GM12878 (cell line): ENCODE measurements at regions not wholly inside any gene's neighbourhood (a gene's known extent, or its start where the extent isn't known, plus 50 kb on each side); places are given as distances from the start of the nearest gene placed in this dataset.

Source experiments
- ATAC-seq: fragments of 200-7000 bp; cut with Tn5 transposase; 3 replicates; pipeline ENCODE4 v1.9.1; 2020; ENCODE audit warnings: mild to moderate bottlenecking, moderate library complexity
- BruUV-seq: library from RNA; stranded (reverse); fragments of 400-500 nt; replicated peaks from 2 replicates; lab custom pipeline; 2021; lab: Mats Ljungman, UMichigan
- CTCF ChIA-PET: fragments of 300-600 bp; sonication (Branson Sonifier 250); formaldehyde crosslinking; extraction: SDS; loops from one replicate; lab custom pipeline; 2021; ENCODE audit warnings: inconsistent platforms; lab: Yijun Ruan, JAX
- POLR2A ChIA-PET: fragments of 350-600 bp; formaldehyde crosslinking; extraction: SDS; loops from one replicate; lab custom pipeline; 2021; ENCODE audit warnings: inconsistent platforms; lab: Charles Lee
- RAD21 ChIA-PET: fragments of 300-600 bp; sonication (Branson Sonifier 250); formaldehyde crosslinking; loops from one replicate; lab custom pipeline; 2023; ENCODE audit warnings: antibody characterized with exemption; ENCODE audit not compliant: unreplicated experiment; lab: Charles Lee
- SMC1A ChIA-PET: fragments of 300-600 bp; sonication (Branson Sonifier 250); formaldehyde crosslinking; loops from one replicate; lab custom pipeline; 2023; ENCODE audit not compliant: unreplicated experiment, uncharacterized antibody; lab: Charles Lee
- DNase-seq: peaks from one replicate; pipeline ENCODE4 v3.0.0-alpha.2; 2011; ENCODE audit warnings: low read depth, low spot score
- FAIRE-seq: peaks from 3 replicates; lab custom pipeline; 2011; peaks lifted over from hg19 to GRCh38; lab: Jason Lieb, UNC
- H2AFZ ChIP-seq: 2 replicates; pipeline ENCODE4 v1.6.0; 2011; ENCODE audit warnings: low read depth, low read length, control low read depth; ENCODE audit not compliant: control insufficient read depth
- H3K27ac ChIP-seq: 2 replicates; pipeline ENCODE4 v1.5.1; 2011; ENCODE audit warnings: control low read depth; ENCODE audit not compliant: control insufficient read depth, insufficient read depth
- H3K27me3 ChIP-seq, 2 experiments: replicated peaks in 1 of 2; 2 replicates each; pipeline versions ENCODE4 v1.6.0 to v1.6.1; 2011; ENCODE audit warnings: low read length in 1 of 2; ENCODE audit not compliant: control insufficient read depth in 2 of 2, insufficient read depth in 2 of 2
- H3K36me3 ChIP-seq, 2 experiments: 2 replicates each; pipeline ENCODE4 v1.5.1; 2011; ENCODE audit warnings: low read length in 1 of 2; ENCODE audit not compliant: control insufficient read depth in 2 of 2, insufficient read depth in 2 of 2
- H3K4me1 ChIP-seq: 2 replicates; pipeline ENCODE4 v1.6.1; 2011; ENCODE audit warnings: mild to moderate bottlenecking, low read length, moderate library complexity, mixed read lengths; ENCODE audit not compliant: control insufficient read depth, insufficient read depth
- H3K4me2 ChIP-seq: 2 replicates; pipeline ENCODE4 v1.6.0; 2011; ENCODE audit warnings: control low read depth; ENCODE audit not compliant: control insufficient read depth, insufficient read depth
- H3K4me3 ChIP-seq: fragments of 200-600 bp; sonication (generic); 2 replicates; pipeline ENCODE4 v1.5.1; 2016
- H3K79me2 ChIP-seq: 2 replicates; pipeline ENCODE4 v1.6.0; 2011; ENCODE audit warnings: low read length; ENCODE audit not compliant: control insufficient read depth, insufficient read depth
- H3K9ac ChIP-seq: 2 replicates; pipeline ENCODE4 v1.8.0; 2011; ENCODE audit warnings: low read length, control low read depth, mixed read lengths; ENCODE audit not compliant: control insufficient read depth, insufficient read depth
- H3K9me3 ChIP-seq: replicated peaks from 3 replicates; pipeline ENCODE4 v1.5.1; 2011; ENCODE audit warnings: mild to moderate bottlenecking, low read length; ENCODE audit not compliant: control insufficient read depth, insufficient read depth
- H4K20me1 ChIP-seq: 2 replicates; pipeline ENCODE4 v1.6.0; 2011; ENCODE audit not compliant: control insufficient read depth, insufficient read depth
- EZH2 ChIP-seq: IDR thresholded peaks from 2 replicates; pipeline ENCODE4 v1.6.1; 2012; ENCODE audit warnings: low read depth, mild to moderate bottlenecking, control low read depth, inconsistent platforms, low read length, borderline replicate concordance; ENCODE audit not compliant: control insufficient read depth
- FOS ChIP-seq: IDR thresholded peaks from 3 replicates; pipeline ENCODE4 v1.6.1; 2011; ENCODE audit warnings: borderline replicate concordance; ENCODE audit not compliant: insufficient read length; ENCODE audit errors: extremely low read depth
- NR2C1 ChIP-seq: fragments of 450-650 bp; IDR thresholded peaks from 2 replicates; pipeline ENCODE4 v1.6.1; 2017; ENCODE audit warnings: antibody characterized with exemption, mild to moderate bottlenecking, moderate library complexity
- NR2C2 ChIP-seq: IDR thresholded peaks from 2 replicates; pipeline ENCODE4 v1.6.1; 2011; ENCODE audit warnings: borderline replicate concordance, low read depth; ENCODE audit not compliant: control insufficient read depth, insufficient read length
- POLR2AphosphoS2 ChIP-seq: IDR thresholded peaks from 2 replicates; pipeline ENCODE4 v1.6.1; 2011; ENCODE audit warnings: low read depth, mild to moderate bottlenecking, low read length, improper control_type of control experiment, moderate library complexity
- SREBF1 ChIP-seq: IDR thresholded peaks from 2 replicates; pipeline ENCODE4 v1.6.1; 2012; ENCODE audit warnings: mild to moderate bottlenecking, low read length
- SUZ12 ChIP-seq: fragments of 200-600 bp; sonication (generic); IDR thresholded peaks from one replicate; pipeline ENCODE4 v1.6.1; 2018; ENCODE audit warnings: antibody characterized with exemption, mild to moderate bottlenecking; ENCODE audit not compliant: unreplicated experiment
- TAF1 ChIP-seq: IDR thresholded peaks from 2 replicates; pipeline ENCODE4 v1.6.1; 2011; ENCODE audit warnings: mild to moderate bottlenecking, low read depth, low read length, borderline replicate concordance
- WGBS: methylation state at CpG from one replicate; pipeline ENCODE4 v1.1.6; 2016; ENCODE audit warnings: low lambda C conversion rate; ENCODE audit not compliant: insufficient replicate concordance, insufficient coverage; ENCODE audit errors: missing lambda C conversion rate; 5-methylcytosine and 5-hydroxymethylcytosine counted together
- in situ Hi-C: fragments of 300-500 bp; cut with MboI; formaldehyde crosslinking; loops from 9 replicates; pipeline ENCODE4 v1.14.3; 2018; ENCODE audit warnings: mixed read lengths
- intact Hi-C: fragments of 100-400 bp; cut with micrococcal nuclease; formaldehyde crosslinking; loops from one replicate; pipeline ENCODE4 v1.14.2; 2022; ENCODE audit not compliant: unreplicated experiment
- TF ChIP-seq, protein P1 (sequence below): fragments of 450-650 bp; formaldehyde crosslinking; IDR thresholded peaks from 2 replicates; pipeline ENCODE4 v1.5.0; 2022; ENCODE audit warnings: mild to moderate bottlenecking, missing genetic modification characterization
- TF ChIP-seq, protein P2 (sequence below): fragments of 450-650 bp; IDR thresholded peaks from 2 replicates; pipeline ENCODE4 v1.6.1; 2016; ENCODE audit warnings: mild to moderate bottlenecking
- TF ChIP-seq, protein P3 (sequence below): IDR thresholded peaks from 2 replicates; pipeline ENCODE4 v1.6.1; 2012; ENCODE audit warnings: low read depth, low read length, improper control_type of control experiment
- TF ChIP-seq, protein P4 (sequence below): fragments of 450-650 bp; IDR thresholded peaks from 2 replicates; pipeline ENCODE4 v1.6.1; 2017; ENCODE audit warnings: mild to moderate bottlenecking

DNA sequence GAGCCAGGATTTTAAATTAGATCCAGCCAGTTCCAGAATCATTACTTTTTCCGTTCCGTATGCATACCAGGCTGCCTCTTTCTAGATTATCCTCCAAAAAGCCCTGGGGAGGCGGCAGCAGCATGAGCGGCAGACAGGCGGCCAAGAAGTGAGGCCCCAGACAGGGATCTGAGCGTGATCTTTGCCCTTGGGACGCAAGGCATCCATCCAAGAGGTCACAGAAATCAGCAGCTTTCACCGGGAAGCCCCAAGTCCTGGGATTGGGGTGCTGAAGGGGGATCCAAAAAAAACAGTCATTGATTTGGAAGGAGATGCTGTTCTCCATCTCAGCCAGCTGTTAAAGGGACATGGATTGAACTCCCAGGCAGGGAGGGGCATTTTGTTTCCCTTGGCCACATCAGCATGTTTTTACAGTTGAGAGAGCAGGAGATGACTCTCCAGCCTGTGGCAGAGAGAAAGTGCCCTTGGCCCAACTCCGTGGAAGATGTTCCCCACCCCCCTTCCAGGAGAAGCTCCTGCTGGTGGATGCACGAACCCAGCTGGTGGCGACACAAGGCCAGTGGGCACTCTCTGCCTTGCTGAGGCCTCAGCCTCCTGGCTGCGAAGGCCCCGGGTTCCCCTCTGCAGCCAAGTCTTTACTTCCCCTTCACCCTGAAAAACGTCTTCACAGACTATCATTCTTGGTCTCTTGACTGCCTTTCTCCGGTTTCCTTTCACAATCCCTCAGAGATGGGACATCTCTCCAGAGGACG lies 265.6 kb downstream of the ANAPC1 start:
- H3K4me2 ChIP-seq: no peak overlapping the region
- no peak for FAIRE-seq

More for the DNA sequence above, 265.6 kb downstream of the ANAPC1 start:
- Histone ChIP-seq H2AFZ (no peak overlapping the region), H3K4me3 (no peak overlapping the region), H3K36me3 (no peaks in the 10 kb centered on the region), H3K4me1 (no peaks in the 10 kb centered on the region), H3K79me2 (no peaks in the 10 kb centered on the region), H3K9ac (no peak overlapping the region), H3K27ac (no peak overlapping the region), H3K9me3 (no peaks in the 10 kb centered on the region), H3K27me3 (peaks cover 0 to 1% of the 10 kb centered on the region in 2 experiments; a peak in 1 of 4 replicates), H4K20me1 (no peaks in the 10 kb centered on the region)
- ChIA-PET SMC1A (no interaction called here), CTCF (interaction anchor here (2.0 kb wide), 1 partner anchor 80 kb away, joined by 6 read pairs; no protein-coding TSS in a partner anchor), RAD21 (no interaction called here), POLR2A (no interaction called here)
- BruUV-seq: no TSS peak
- WGBS: 31% methylated on average over 16 of the region's 16 CpGs
- no peak for DNase-seq
- ATAC-seq: no peak
- intact Hi-C loops: no loop called here
- in situ Hi-C loops: no loop called here
- TF ChIP-seq, protein P1, sequence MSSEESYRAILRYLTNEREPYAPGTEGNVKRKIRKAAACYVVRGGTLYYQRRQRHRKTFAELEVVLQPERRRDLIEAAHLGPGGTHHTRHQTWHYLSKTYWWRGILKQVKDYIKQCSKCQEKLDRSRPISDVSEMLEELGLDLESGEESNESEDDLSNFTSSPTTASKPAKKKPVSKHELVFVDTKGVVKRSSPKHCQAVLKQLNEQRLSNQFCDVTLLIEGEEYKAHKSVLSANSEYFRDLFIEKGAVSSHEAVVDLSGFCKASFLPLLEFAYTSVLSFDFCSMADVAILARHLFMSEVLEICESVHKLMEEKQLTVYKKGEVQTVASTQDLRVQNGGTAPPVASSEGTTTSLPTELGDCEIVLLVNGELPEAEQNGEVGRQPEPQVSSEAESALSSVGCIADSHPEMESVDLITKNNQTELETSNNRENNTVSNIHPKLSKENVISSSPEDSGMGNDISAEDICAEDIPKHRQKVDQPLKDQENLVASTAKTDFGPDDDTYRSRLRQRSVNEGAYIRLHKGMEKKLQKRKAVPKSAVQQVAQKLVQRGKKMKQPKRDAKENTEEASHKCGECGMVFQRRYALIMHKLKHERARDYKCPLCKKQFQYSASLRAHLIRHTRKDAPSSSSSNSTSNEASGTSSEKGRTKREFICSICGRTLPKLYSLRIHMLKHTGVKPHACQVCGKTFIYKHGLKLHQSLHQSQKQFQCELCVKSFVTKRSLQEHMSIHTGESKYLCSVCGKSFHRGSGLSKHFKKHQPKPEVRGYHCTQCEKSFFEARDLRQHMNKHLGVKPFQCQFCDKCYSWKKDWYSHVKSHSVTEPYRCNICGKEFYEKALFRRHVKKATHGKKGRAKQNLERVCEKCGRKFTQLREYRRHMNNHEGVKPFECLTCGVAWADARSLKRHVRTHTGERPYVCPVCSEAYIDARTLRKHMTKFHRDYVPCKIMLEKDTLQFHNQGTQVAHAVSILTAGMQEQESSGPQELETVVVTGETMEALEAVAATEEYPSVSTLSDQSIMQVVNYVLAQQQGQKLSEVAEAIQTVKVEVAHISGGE (CRISPR knock-in tag): no peak
- TF ChIP-seq, protein P2, sequence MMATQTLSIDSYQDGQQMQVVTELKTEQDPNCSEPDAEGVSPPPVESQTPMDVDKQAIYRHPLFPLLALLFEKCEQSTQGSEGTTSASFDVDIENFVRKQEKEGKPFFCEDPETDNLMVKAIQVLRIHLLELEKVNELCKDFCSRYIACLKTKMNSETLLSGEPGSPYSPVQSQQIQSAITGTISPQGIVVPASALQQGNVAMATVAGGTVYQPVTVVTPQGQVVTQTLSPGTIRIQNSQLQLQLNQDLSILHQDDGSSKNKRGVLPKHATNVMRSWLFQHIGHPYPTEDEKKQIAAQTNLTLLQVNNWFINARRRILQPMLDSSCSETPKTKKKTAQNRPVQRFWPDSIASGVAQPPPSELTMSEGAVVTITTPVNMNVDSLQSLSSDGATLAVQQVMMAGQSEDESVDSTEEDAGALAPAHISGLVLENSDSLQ: no peak
- no peak for TF ChIP-seq FOS
- TF ChIP-seq EZH2: no peak
- no peak for TF ChIP-seq NR2C1
- no peak for TF ChIP-seq SUZ12
- TF ChIP-seq TAF1: no peak
- TF ChIP-seq, protein P3, sequence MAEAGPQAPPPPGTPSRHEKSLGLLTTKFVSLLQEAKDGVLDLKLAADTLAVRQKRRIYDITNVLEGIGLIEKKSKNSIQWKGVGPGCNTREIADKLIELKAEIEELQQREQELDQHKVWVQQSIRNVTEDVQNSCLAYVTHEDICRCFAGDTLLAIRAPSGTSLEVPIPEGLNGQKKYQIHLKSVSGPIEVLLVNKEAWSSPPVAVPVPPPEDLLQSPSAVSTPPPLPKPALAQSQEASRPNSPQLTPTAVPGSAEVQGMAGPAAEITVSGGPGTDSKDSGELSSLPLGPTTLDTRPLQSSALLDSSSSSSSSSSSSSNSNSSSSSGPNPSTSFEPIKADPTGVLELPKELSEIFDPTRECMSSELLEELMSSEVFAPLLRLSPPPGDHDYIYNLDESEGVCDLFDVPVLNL: no peak
- no peak for TF ChIP-seq POLR2AphosphoS2
- no peak for TF ChIP-seq NR2C2
- TF ChIP-seq, protein P4, sequence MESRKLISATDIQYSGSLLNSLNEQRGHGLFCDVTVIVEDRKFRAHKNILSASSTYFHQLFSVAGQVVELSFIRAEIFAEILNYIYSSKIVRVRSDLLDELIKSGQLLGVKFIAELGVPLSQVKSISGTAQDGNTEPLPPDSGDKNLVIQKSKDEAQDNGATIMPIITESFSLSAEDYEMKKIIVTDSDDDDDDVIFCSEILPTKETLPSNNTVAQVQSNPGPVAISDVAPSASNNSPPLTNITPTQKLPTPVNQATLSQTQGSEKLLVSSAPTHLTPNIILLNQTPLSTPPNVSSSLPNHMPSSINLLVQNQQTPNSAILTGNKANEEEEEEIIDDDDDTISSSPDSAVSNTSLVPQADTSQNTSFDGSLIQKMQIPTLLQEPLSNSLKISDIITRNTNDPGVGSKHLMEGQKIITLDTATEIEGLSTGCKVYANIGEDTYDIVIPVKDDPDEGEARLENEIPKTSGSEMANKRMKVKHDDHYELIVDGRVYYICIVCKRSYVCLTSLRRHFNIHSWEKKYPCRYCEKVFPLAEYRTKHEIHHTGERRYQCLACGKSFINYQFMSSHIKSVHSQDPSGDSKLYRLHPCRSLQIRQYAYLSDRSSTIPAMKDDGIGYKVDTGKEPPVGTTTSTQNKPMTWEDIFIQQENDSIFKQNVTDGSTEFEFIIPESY: no peak
- no peak for TF ChIP-seq SREBF1
